ENCODE measurements at regions not wholly inside any gene's neighbourhood (a gene's known extent, or its start where the extent isn't known, plus 50 kb on each side); places are given as distances from the start of the nearest gene placed in this dataset.

DNA sequence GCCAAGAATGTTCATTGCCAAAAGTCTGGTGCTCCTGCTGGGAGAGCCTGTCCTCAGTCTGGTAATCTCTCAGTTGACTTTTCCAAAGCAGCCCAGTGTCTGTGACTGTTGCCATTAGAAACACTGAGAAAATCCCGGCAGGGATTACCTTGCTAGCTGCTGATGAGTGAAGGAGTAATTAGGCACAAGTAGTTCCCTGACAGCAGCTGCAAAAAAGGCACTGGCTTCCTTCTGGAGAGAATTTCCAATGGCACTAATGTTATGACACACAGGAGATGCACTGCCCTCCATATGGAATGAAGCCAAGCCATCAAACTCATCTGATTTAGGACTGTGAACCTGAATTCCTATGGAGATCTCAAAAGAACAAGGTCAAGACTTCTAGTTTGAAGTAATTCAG lies 1321.2 kb upstream of the SEL1L start:
- Histone ChIP-seq H3K27me3 (no peaks in the 10 kb centered on the region), H3K36me3 (no peaks in the 10 kb centered on the region), H3K4me1 (no peaks in the 10 kb centered on the region), H3K9me3 (no peaks in the 10 kb centered on the region), H3K4me3 (no peak overlapping the region), H3K27ac (no peak overlapping the region)
- TF ChIP-seq, protein P1, sequence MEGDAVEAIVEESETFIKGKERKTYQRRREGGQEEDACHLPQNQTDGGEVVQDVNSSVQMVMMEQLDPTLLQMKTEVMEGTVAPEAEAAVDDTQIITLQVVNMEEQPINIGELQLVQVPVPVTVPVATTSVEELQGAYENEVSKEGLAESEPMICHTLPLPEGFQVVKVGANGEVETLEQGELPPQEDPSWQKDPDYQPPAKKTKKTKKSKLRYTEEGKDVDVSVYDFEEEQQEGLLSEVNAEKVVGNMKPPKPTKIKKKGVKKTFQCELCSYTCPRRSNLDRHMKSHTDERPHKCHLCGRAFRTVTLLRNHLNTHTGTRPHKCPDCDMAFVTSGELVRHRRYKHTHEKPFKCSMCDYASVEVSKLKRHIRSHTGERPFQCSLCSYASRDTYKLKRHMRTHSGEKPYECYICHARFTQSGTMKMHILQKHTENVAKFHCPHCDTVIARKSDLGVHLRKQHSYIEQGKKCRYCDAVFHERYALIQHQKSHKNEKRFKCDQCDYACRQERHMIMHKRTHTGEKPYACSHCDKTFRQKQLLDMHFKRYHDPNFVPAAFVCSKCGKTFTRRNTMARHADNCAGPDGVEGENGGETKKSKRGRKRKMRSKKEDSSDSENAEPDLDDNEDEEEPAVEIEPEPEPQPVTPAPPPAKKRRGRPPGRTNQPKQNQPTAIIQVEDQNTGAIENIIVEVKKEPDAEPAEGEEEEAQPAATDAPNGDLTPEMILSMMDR (IDR thresholded peaks at IDR 0.05), result no peak
- ATAC-seq (no peak), DNase-seq (no peak)
- intact Hi-C loops (cut with DNase I), result no loop called here

DNA sequence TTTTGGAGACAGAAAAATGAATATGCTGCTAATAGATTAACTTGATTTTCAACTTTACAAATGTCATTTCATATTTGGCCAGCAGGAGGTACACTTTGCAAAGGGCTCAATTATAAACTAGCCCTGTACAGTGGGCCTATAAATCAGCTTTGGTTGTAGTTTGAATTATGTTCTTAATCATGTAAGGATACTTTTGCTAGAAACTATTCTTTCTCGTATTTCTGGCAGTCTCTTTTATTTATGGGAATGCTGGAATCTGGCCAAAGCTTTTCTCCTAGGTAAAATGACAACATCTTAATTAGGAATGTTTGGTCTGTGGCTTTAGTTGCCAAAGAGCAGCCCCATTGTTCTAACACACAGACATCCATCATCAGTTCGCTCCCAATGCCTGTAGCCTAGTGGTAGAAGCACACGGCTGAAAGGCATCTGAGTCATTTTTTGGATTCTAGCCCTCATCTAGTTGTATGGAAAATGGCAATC lies 1322.3 kb upstream of the SEL1L start:
- H3K4me1 ChIP-seq, result no peaks in the 10 kb centered on the region
- TF ChIP-seq, protein P1 (IDR thresholded peaks at IDR 0.05), result peak; percentile 34
- H3K27me3 ChIP-seq, result no peaks in the 10 kb centered on the region
- H3K27ac ChIP-seq, result no peak overlapping the region
- no peak overlapping the region for H3K4me3 ChIP-seq
- H3K36me3 ChIP-seq, result no peaks in the 10 kb centered on the region
- ATAC-seq (no peak), DNase-seq (no peak)
- no peaks in the 10 kb centered on the region for H3K9me3 ChIP-seq
- intact Hi-C loops (cut with DNase I), result no loop called here

DNA sequence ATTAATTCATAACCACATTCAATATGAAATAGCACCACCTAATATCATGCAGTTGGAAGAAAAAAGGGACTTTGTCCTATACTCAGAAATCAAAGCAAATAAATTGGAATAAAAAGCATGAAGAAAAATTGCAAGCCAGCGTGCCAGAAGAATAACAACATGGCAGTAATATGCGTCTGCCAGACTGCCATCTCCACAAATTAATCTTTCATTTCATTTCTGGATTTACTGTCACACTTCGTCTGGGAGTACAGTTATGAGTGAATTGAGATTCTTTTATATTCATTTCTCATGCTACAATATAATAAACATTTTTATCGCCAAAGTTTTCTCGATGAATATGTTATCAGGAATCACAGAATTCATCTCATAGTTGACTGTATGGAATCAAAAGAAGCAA lies 1327.7 kb upstream of the SEL1L start:
- Histone ChIP-seq H3K27ac (no peak overlapping the region), H3K4me1 (no peaks in the 10 kb centered on the region), H3K27me3 (no peaks in the 10 kb centered on the region), H3K36me3 (no peaks in the 10 kb centered on the region), H3K9me3 (no peaks in the 10 kb centered on the region), H3K4me3 (no peak overlapping the region)
- ATAC-seq (no peak), DNase-seq (no peak)
- intact Hi-C loops (cut with DNase I), result no loop called here
- TF ChIP-seq, protein P1 (IDR thresholded peaks at IDR 0.05), result no peak

DNA sequence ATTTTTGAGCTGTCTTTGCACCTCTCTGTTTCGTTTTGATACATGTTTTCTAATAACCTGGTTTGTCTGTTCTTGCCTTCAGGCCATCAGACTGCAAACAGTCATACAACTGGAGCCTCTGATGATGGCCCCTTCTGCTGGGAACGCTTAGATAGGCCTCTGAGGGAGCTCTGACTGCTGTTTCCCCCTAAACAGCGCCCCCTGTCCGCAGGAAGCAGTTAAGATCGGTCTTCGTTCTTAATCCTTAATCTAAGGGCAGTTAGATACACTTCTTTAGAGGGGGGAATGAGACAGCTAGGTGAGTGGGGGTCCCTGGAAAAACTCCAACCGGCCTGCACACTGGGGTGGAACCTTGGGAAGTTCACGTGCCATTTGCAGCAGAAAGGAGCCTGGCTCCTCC lies 1338.8 kb upstream of the SEL1L start:
- H3K9me3 ChIP-seq, result no peaks in the 10 kb centered on the region
- H3K4me3 ChIP-seq, result no peak overlapping the region
- no peak overlapping the region for H3K27ac ChIP-seq
- no peaks in the 10 kb centered on the region for H3K36me3 ChIP-seq
- no peaks in the 10 kb centered on the region for H3K4me1 ChIP-seq
- intact Hi-C loops (cut with DNase I), result no loop called here
- ATAC-seq, result no peak
- no peaks in the 10 kb centered on the region for H3K27me3 ChIP-seq
- TF ChIP-seq, protein P1 (IDR thresholded peaks at IDR 0.05), result peak; percentile 20
- DNase-seq, result no peak

DNA sequence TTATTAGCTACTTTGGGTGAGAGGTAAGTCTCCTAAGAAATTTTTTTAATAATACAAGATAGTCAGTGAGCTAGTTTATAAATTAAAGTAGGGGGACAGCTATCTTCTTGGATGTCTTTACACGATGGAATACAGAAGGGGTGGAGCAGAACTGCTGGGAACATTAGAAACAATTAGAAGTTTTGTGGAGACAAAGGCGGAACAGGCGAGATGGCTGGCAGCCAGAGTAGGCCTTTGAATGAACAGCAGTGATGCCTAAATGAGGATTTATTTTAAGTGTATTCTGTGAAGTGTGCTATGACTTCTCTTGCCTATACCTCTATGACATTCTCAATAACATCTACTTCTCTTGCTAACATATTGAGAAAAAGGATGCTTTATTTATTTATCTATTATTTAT lies 1345.3 kb upstream of the SEL1L start:
- Histone ChIP-seq H3K4me3 (no peak overlapping the region), H3K36me3 (no peaks in the 10 kb centered on the region), H3K4me1 (no peaks in the 10 kb centered on the region), H3K9me3 (no peaks in the 10 kb centered on the region), H3K27me3 (no peaks in the 10 kb centered on the region), H3K27ac (no peak overlapping the region)
- TF ChIP-seq, protein P1 (IDR thresholded peaks at IDR 0.05), result no peak
- no peak for DNase-seq
- intact Hi-C loops (cut with DNase I), result no loop called here
- no peak for ATAC-seq

DNA sequence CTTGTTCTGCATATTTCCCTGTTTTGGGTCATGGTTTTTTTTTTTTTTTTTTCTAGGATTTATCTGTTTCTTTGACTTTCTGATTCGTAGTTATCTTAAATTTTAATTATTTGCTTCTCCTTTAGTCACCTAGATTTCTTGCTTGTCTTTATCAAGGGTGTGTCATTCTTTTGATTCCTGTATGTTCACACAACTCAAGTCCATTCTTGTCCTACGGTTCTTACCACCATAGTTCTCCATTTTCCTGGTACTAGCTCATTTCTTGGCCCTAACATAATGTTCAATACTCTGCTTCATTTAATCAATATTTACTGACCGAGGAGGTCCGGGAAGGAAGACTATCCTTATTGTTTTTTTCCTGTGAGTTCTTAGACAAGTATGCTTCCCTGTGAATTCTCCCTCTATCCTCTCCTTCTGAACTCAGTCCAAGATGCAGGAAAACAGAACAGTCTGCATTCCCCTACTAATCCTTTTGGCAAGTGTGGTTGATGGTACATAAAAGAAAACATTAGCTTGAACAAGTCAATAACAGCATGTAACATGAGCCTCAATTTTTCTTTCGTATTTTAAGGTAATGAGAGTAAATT lies 1346.4 kb upstream of the SEL1L start:
- TF ChIP-seq, protein P1 (IDR thresholded peaks at IDR 0.05), result no peak
- intact Hi-C loops (cut with DNase I), result no loop called here
- Histone ChIP-seq H3K9me3 (no peaks in the 10 kb centered on the region), H3K27ac (no peak overlapping the region), H3K4me3 (no peak overlapping the region), H3K27me3 (no peaks in the 10 kb centered on the region), H3K36me3 (no peaks in the 10 kb centered on the region), H3K4me1 (no peaks in the 10 kb centered on the region)
- DNase-seq (no peak), ATAC-seq (no peak)
